RCC 7860 (cell line): ENCODE measurements at regions not wholly inside any gene's neighbourhood (a gene's known extent, or its start where the extent isn't known, plus 50 kb on each side); places are given as distances from the start of the nearest gene placed in this dataset.

Experiments
- DNase-seq: peaks from one replicate; pipeline ENCODE4 v3.0.0-alpha.2; 2015; ENCODE audit warnings: low spot score
- FAIRE-seq: peaks from 2 replicates; lab custom pipeline; 2012; peaks lifted over from hg19 to GRCh38; lab: Jason Lieb, UNC

- FAIRE-seq (no peak), DNase-seq (no peak)
Measured at GRCh38 chr3:177426878-177427495, 229.7 kb upstream of the TBL1XR1 start.

- FAIRE-seq (peak; percentile 85), DNase-seq (peak; percentile 60)
Measured at GRCh38 chr3:177427540-177427939, 230.3 kb upstream of the TBL1XR1 start.

GRCh38 chr3:177429079-177429478, 231.8 kb upstream of the TBL1XR1 start:
- DNase-seq = no peak
- no peak for FAIRE-seq

- DNase-seq = no peak
- no peak for FAIRE-seq
Measured at GRCh38 chr3:177429771-177430170, 232.5 kb upstream of the TBL1XR1 start.

GRCh38 chr3:177430653-177431052, 233.4 kb upstream of the TBL1XR1 start:
- DNase-seq (no peak), FAIRE-seq (no peak)

GRCh38 chr3:177431525-177432176, 234.4 kb upstream of the TBL1XR1 start:
- FAIRE-seq (no peak), DNase-seq (no peak)

- FAIRE-seq (no peak), DNase-seq (no peak)
Measured at GRCh38 chr3:177435301-177435700, 238.0 kb upstream of the TBL1XR1 start.

- FAIRE-seq (no peak), DNase-seq (no peak)
Measured at GRCh38 chr3:177437513-177438337, 240.4 kb upstream of the TBL1XR1 start.

- FAIRE-seq = no peak
- no peak for DNase-seq
Measured at GRCh38 chr3:177438596-177439220, 241.4 kb upstream of the TBL1XR1 start.

GRCh38 chr3:177439694-177440269, 242.5 kb upstream of the TBL1XR1 start:
- no peak for DNase-seq
- FAIRE-seq = no peak

GRCh38 chr3:177440456-177441104, 243.3 kb upstream of the TBL1XR1 start:
- no peak for DNase-seq
- FAIRE-seq = no peak

- FAIRE-seq = no peak
- DNase-seq = no peak
Measured at GRCh38 chr3:177441276-177441812, 244.1 kb upstream of the TBL1XR1 start.

GRCh38 chr3:177441813-177442646, 244.7 kb upstream of the TBL1XR1 start:
- FAIRE-seq (no peak), DNase-seq (no peak)

GRCh38 chr3:177443469-177443868, 246.2 kb upstream of the TBL1XR1 start:
- DNase-seq = peak; percentile 81
- peak; percentile 85 for FAIRE-seq

- DNase-seq (no peak), FAIRE-seq (no peak)
Measured at GRCh38 chr3:177444696-177445095, 247.4 kb upstream of the TBL1XR1 start.

GRCh38 chr3:177445549-177445948, 248.3 kb upstream of the TBL1XR1 start:
- DNase-seq (no peak), FAIRE-seq (no peak)

GRCh38 chr3:177446165-177446601, 248.9 kb upstream of the TBL1XR1 start:
- FAIRE-seq = no peak

GRCh38 chr3:177447938-177448337, 250.7 kb upstream of the TBL1XR1 start:
- DNase-seq (peak; percentile 64), FAIRE-seq (peak; percentile 42)

More at GRCh38 chr3:177446165-177446601, 248.9 kb upstream of the TBL1XR1 start:
- DNase-seq = no peak

GRCh38 chr3:177448987-177449359, 251.7 kb upstream of the TBL1XR1 start:
- DNase-seq = no peak
- no peak for FAIRE-seq
